Neuronal stem cell (in vitro differentiated cells): ENCODE measurements at regions not wholly inside any gene's neighbourhood (a gene's known extent, or its start where the extent isn't known, plus 50 kb on each side); places are given as distances from the start of the nearest gene placed in this dataset.

ENCODE experiments used
- DNase-seq: peaks from one replicate; pipeline ENCODE4 v3.0.0-alpha.2; 2013; ENCODE audit warnings: low spot score
- H2AFZ ChIP-seq: one replicate; pipeline ENCODE4 v1.6.1; 2013; ENCODE audit warnings: mild to moderate bottlenecking, low read length, inconsistent platforms
- H2AK5ac ChIP-seq: 2 replicates; pipeline ENCODE4 v1.6.1; 2013; ENCODE audit warnings: low read depth, mild to moderate bottlenecking, inconsistent platforms, low read length, moderate library complexity, mixed read lengths
- H2BK120ac ChIP-seq: 2 replicates; pipeline ENCODE4 v1.6.1; 2013; ENCODE audit warnings: low read depth, mild to moderate bottlenecking, inconsistent platforms, low read length, moderate library complexity, mixed read lengths
- H2BK12ac ChIP-seq: one replicate; pipeline ENCODE4 v1.6.1; 2013; ENCODE audit warnings: low read length, inconsistent platforms
- H2BK15ac ChIP-seq: 2 replicates; pipeline ENCODE4 v1.6.1; 2013; ENCODE audit warnings: mild to moderate bottlenecking, low read length, inconsistent platforms, mixed read lengths
- H2BK5ac ChIP-seq: one replicate; pipeline ENCODE4 v1.6.1; 2013; ENCODE audit warnings: inconsistent platforms, mild to moderate bottlenecking, low read length, moderate library complexity
- H3K14ac ChIP-seq: one replicate; pipeline ENCODE4 v1.6.1; 2013; ENCODE audit warnings: low read length, inconsistent platforms
- H3K18ac ChIP-seq: 2 replicates; pipeline ENCODE4 v1.6.1; 2013; ENCODE audit warnings: low read length, inconsistent platforms
- H3K23ac ChIP-seq: 2 replicates; pipeline ENCODE4 v1.6.1; 2013; ENCODE audit warnings: low read depth, mild to moderate bottlenecking, mixed read lengths, low read length, inconsistent platforms; ENCODE audit not compliant: poor library complexity
- H3K27ac ChIP-seq: replicated peaks from 3 replicates; pipeline ENCODE4 v1.5.1; 2013; ENCODE audit warnings: low read length, inconsistent platforms
- H3K27me3 ChIP-seq, 3 experiments: 2 replicates each; pipeline ENCODE4 v1.6.1; 2013; ENCODE audit warnings: low read length in 3 of 3, mild to moderate bottlenecking in 2 of 3, inconsistent platforms in 1 of 3, low read depth in 1 of 3, mixed read lengths in 1 of 3, moderate library complexity in 1 of 3; ENCODE audit not compliant: control insufficient read depth in 3 of 3, insufficient read depth in 3 of 3
- H3K36me3 ChIP-seq, 2 donors: replicated peaks in 1 of 2; 2 replicates each; pipeline ENCODE4 v1.6.1; 2013; ENCODE audit warnings: low read length in 2 of 2; ENCODE audit not compliant: control insufficient read depth in 2 of 2, insufficient read depth in 2 of 2
- H3K4ac ChIP-seq: 2 replicates; pipeline ENCODE4 v1.6.1; 2013; ENCODE audit warnings: inconsistent platforms, mild to moderate bottlenecking, low read length, moderate library complexity
- H3K4me1 ChIP-seq, 2 donors: 1 replicate in 1 of 2; 2 replicates in 1 of 2; pipeline ENCODE4 v1.6.1; 2013; ENCODE audit warnings: low read length in 2 of 2, low read depth in 1 of 2; ENCODE audit not compliant: control insufficient read depth in 2 of 2, insufficient read depth in 1 of 2
- H3K4me2 ChIP-seq: one replicate; pipeline ENCODE4 v1.6.1; 2013; ENCODE audit warnings: mild to moderate bottlenecking, low read length, inconsistent platforms; ENCODE audit not compliant: insufficient read depth, poor library complexity, severe bottlenecking
- H3K4me3 ChIP-seq, 2 donors: 2 replicates each; pipeline ENCODE4 v1.5.1; 2013; ENCODE audit warnings: low read length in 2 of 2, mild to moderate bottlenecking in 2 of 2, inconsistent platforms in 1 of 2, moderate library complexity in 1 of 2
- H3K79me1 ChIP-seq: one replicate; pipeline ENCODE4 v1.6.1; 2013; ENCODE audit warnings: low read depth, mild to moderate bottlenecking, inconsistent platforms, low read length, moderate library complexity
- H3K9ac ChIP-seq: one replicate; pipeline ENCODE4 v1.6.1; 2013; ENCODE audit warnings: mild to moderate bottlenecking, low read depth, low read length, inconsistent platforms; ENCODE audit not compliant: poor library complexity
- H3K9me3 ChIP-seq, 2 donors: replicated peaks in 1 of 2; 2 replicates each; pipeline versions ENCODE3 to v1.6.1; 2013; ENCODE audit warnings: low read length in 2 of 2, mild to moderate bottlenecking in 2 of 2, inconsistent platforms in 1 of 2, low read depth in 1 of 2, mixed read lengths in 1 of 2, moderate library complexity in 1 of 2; ENCODE audit not compliant: control insufficient read depth in 2 of 2, insufficient read depth in 1 of 2
- H4K8ac ChIP-seq: one replicate; pipeline ENCODE4 v1.6.1; 2013; ENCODE audit warnings: low read depth, mild to moderate bottlenecking, inconsistent platforms, low read length, moderate library complexity
- H4K91ac ChIP-seq: one replicate; pipeline ENCODE4 v1.6.1; 2013; ENCODE audit warnings: low read length, low read depth, mild to moderate bottlenecking, inconsistent platforms; ENCODE audit not compliant: poor library complexity
- whole genome bisulfite sequencing, 2 donors: extraction: QIAGEN DNeasy Blood & Tissue Kit; methylation state at CpG; one replicate each; pipeline ENCODE4 v1.1.7; 2013; ENCODE audit warnings: missing lambda C conversion rate in 2 of 2, mixed read lengths in 1 of 2; ENCODE audit not compliant: insufficient read length in 2 of 2, insufficient replicate concordance in 1 of 2; ENCODE audit errors: extremely low coverage in 2 of 2; 5-methylcytosine and 5-hydroxymethylcytosine counted together

GRCh38 chr2:10515887-10516286 is 67.8 kb upstream of the ODC1 start:
- Histone ChIP-seq H2BK120ac (no peak overlapping the region), H3K23ac (no peak overlapping the region), H3K4me1 (peaks cover 0 to 1% of the 10 kb centered on the region in 2 donors), H3K9me3 (peaks cover 15 to 24% of the 10 kb centered on the region in 2 donors), H3K9ac (no peak overlapping the region), H3K79me1 (peaks cover 7% of the 10 kb centered on the region), H2AK5ac (no peak overlapping the region), H2BK15ac (no peak overlapping the region), H3K14ac (no peak overlapping the region), H3K27me3 (peaks cover 0 to 4% (median 3%) of the 10 kb centered on the region in 3 experiments), H2BK12ac (no peak overlapping the region), H2BK5ac (no peak overlapping the region), H3K4ac (no peak overlapping the region), H2AFZ (no peak overlapping the region), H3K36me3 (no peaks in the 10 kb centered on the region), H4K91ac (no peak overlapping the region), H3K4me3 (no peak overlapping the region), H3K27ac (no peak overlapping the region), H3K4me2 (no peak overlapping the region), H3K18ac (no peak overlapping the region), H4K8ac (no peak overlapping the region)
- no CpG with 5 or more reads among the region's 1 CpG for WGBS, 2 donors
- DNase-seq = no peak

GRCh38 chr2:10514743-10515142 is 66.6 kb upstream of the ODC1 start:
- no peak for DNase-seq
- Histone ChIP-seq H2BK12ac (no peak overlapping the region), H3K14ac (no peak overlapping the region), H3K79me1 (peaks cover 7% of the 10 kb centered on the region), H3K27ac (no peak overlapping the region), H3K4me3 (no peak overlapping the region), H4K91ac (no peak overlapping the region), H3K4me1 (peaks cover 0 to 1% of the 10 kb centered on the region in 2 donors), H2AFZ (no peak overlapping the region), H4K8ac (no peak overlapping the region), H3K9ac (no peak overlapping the region), H3K4me2 (no peak overlapping the region), H2AK5ac (no peak overlapping the region), H3K36me3 (no peaks in the 10 kb centered on the region), H3K27me3 (peaks cover 0 to 8% (median 3%) of the 10 kb centered on the region in 3 experiments), H3K9me3 (peaks cover 15 to 24% of the 10 kb centered on the region in 2 donors), H2BK5ac (no peak overlapping the region), H3K23ac (no peak overlapping the region), H3K18ac (no peak overlapping the region), H3K4ac (no peak overlapping the region), H2BK15ac (no peak overlapping the region), H2BK120ac (no peak overlapping the region)
- WGBS, 2 donors = no CpG with 5 or more reads among the region's 10 CpGs

GRCh38 chr2:10514273-10514672 is 66.1 kb upstream of the ODC1 start:
- H3K4me1 ChIP-seq = peaks cover 0 to 1% of the 10 kb centered on the region in 2 donors
- H3K27ac ChIP-seq = no peak overlapping the region
- DNase-seq = no peak
- no peak overlapping the region for H3K4me3 ChIP-seq
- H3K9ac ChIP-seq = no peak overlapping the region
- no peak overlapping the region for H2BK5ac ChIP-seq
- no peak overlapping the region for H2BK120ac ChIP-seq
- H4K91ac ChIP-seq = no peak overlapping the region
- no CpG with 5 or more reads among the region's 4 CpGs for WGBS, 2 donors
- H3K79me1 ChIP-seq = peaks cover 7% of the 10 kb centered on the region
- H3K18ac ChIP-seq = no peak overlapping the region
- H2BK15ac ChIP-seq = no peak overlapping the region
- H2AK5ac ChIP-seq = no peak overlapping the region
- no peaks in the 10 kb centered on the region for H3K36me3 ChIP-seq
- no peak overlapping the region for H2BK12ac ChIP-seq
- peaks cover 15 to 24% of the 10 kb centered on the region in 2 donors for H3K9me3 ChIP-seq
- no peak overlapping the region for H3K23ac ChIP-seq
- H3K27me3 ChIP-seq = peaks cover 0 to 8% (median 3%) of the 10 kb centered on the region in 3 experiments
- no peak overlapping the region for H2AFZ ChIP-seq
- H4K8ac ChIP-seq = no peak overlapping the region
- H3K4me2 ChIP-seq = no peak overlapping the region
- no peak overlapping the region for H3K14ac ChIP-seq
- H3K4ac ChIP-seq = no peak overlapping the region

- Histone ChIP-seq H4K8ac (no peak overlapping the region), H2BK15ac (no peak overlapping the region), H3K4ac (no peak overlapping the region), H3K23ac (no peak overlapping the region), H3K9ac (no peak overlapping the region), H2BK5ac (no peak overlapping the region), H2AFZ (no peak overlapping the region), H3K27me3 (peaks cover 0 to 8% (median under 1%) of the 10 kb centered on the region in 3 experiments), H2BK120ac (no peak overlapping the region), H3K14ac (no peak overlapping the region), H3K9me3 (peaks cover 13 to 24% of the 10 kb centered on the region in 2 donors), H2AK5ac (no peak overlapping the region), H3K18ac (no peak overlapping the region), H4K91ac (no peak overlapping the region), H3K4me3 (no peak overlapping the region), H3K27ac (no peak overlapping the region), H2BK12ac (no peak overlapping the region), H3K36me3 (no peaks in the 10 kb centered on the region), H3K4me1 (peaks cover 0 to under 1% of the 10 kb centered on the region in 2 donors), H3K79me1 (peaks cover 7% of the 10 kb centered on the region), H3K4me2 (no peak overlapping the region)
- WGBS, 2 donors = no CpG with 5 or more reads among the region's 3 CpGs
- no peak for DNase-seq
Observed at GRCh38 chr2:10513201-10513600, 65.1 kb upstream of the ODC1 start.
